ENCODE measurements at regions not wholly inside any gene's neighbourhood (a gene's known extent, or its start where the extent isn't known, plus 50 kb on each side); places are given as distances from the start of the nearest gene placed in this dataset.
A peak's percentile ranks its signal among the peaks of the same experiment; 100 is the strongest.

DNA sequence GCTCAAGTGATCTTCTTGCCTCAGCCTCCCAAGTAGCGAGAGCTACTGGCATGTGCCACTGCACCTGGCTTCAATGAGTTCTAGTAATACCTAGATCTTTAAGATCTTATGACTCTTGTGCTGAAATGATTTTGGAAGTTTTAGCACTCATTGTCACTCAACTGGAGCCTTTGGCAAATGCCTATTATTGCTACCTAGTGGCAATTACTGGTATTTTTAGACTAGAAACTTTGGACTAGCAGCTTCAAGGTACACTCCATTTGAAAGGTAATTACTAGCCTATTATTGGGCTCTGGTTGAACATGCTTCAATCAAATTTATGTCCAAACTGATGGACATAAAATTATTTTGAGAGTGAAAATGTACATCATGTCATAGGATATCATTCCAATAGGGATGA is 80.7 kb upstream of the MUCL1 start:
- Histone ChIP-seq H3K27me3 (ENCODE audit: control insufficient read depth, insufficient read depth, low read length) (no peaks in the 10 kb centered on the region), H3K36me3 (ENCODE audit: control insufficient read depth, insufficient read depth, low read length) (no peaks in the 10 kb centered on the region), H3K4me3 (ENCODE audit: low read depth, low read length) (no peak overlapping the region)
- POLR2A ChIA-PET = no interaction called here
- CTCF ChIA-PET = no interaction called here
- TF ChIP-seq, protein P1, sequence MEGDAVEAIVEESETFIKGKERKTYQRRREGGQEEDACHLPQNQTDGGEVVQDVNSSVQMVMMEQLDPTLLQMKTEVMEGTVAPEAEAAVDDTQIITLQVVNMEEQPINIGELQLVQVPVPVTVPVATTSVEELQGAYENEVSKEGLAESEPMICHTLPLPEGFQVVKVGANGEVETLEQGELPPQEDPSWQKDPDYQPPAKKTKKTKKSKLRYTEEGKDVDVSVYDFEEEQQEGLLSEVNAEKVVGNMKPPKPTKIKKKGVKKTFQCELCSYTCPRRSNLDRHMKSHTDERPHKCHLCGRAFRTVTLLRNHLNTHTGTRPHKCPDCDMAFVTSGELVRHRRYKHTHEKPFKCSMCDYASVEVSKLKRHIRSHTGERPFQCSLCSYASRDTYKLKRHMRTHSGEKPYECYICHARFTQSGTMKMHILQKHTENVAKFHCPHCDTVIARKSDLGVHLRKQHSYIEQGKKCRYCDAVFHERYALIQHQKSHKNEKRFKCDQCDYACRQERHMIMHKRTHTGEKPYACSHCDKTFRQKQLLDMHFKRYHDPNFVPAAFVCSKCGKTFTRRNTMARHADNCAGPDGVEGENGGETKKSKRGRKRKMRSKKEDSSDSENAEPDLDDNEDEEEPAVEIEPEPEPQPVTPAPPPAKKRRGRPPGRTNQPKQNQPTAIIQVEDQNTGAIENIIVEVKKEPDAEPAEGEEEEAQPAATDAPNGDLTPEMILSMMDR (IDR thresholded peaks at IDR 0.05; ENCODE audit: insufficient read depth, low read depth, low read length) = no peak
- DNase-seq (ENCODE audit: low read depth) = no peak

DNA sequence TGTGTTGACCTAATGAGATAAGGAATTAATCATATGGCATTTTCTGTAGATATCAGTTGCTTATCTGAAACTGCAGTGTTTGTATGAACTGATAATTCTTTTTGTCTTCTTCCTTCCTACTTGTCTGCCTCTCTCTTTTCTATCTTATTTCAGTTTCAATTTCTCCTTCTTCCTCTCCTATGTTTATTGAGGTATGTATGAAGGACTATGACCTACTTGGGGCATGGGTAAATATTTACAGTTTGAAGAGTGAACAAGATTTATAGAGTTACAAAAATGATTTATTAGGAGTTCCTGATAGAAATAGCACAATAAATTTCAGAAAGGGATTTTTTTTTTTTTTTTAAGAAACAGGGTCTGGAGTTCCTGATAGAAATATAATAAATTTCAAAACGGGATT is 88.7 kb upstream of the MUCL1 start:
- DNase-seq (ENCODE audit: low read depth) = no peak
- H3K4me3 ChIP-seq (ENCODE audit: low read depth, low read length) = no peak overlapping the region
- ChIA-PET POLR2A (no interaction called here), CTCF (no interaction called here)
- TF ChIP-seq, protein P1 (IDR thresholded peaks at IDR 0.05; ENCODE audit: insufficient read depth, low read depth, low read length) = no peak
- no peaks in the 10 kb centered on the region for H3K36me3 ChIP-seq (ENCODE audit: control insufficient read depth, insufficient read depth, low read length)
- H3K27me3 ChIP-seq (ENCODE audit: control insufficient read depth, insufficient read depth, low read length) = no peaks in the 10 kb centered on the region

DNA sequence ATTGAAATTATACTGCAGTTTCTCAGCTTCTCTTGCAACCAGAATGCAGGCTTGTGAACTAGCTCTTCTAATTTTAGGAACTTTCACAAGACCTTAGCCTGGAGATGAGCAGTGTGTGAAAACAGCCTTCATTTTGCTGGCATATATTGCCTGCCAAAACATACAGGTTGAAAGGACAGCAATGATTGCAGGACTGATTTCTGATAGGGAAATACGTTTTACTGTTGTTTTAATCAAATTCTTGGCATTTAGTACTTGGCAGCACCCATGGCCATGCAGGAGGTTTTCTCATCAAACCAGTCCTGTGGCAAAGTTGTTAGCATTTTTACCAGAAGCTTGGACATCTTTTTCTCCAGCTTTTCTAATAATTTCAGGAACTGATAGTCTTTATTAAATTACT is 91.9 kb upstream of the MUCL1 start:
- no peak for DNase-seq (ENCODE audit: low read depth)
- TF ChIP-seq, protein P1 (IDR thresholded peaks at IDR 0.05; ENCODE audit: insufficient read depth, low read depth, low read length) = no peak
- Histone ChIP-seq H3K36me3 (ENCODE audit: control insufficient read depth, insufficient read depth, low read length) (no peaks in the 10 kb centered on the region), H3K4me3 (ENCODE audit: low read depth, low read length) (no peak overlapping the region), H3K27me3 (ENCODE audit: control insufficient read depth, insufficient read depth, low read length) (no peaks in the 10 kb centered on the region)
- ChIA-PET POLR2A (no interaction called here), CTCF (no interaction called here)

DNA sequence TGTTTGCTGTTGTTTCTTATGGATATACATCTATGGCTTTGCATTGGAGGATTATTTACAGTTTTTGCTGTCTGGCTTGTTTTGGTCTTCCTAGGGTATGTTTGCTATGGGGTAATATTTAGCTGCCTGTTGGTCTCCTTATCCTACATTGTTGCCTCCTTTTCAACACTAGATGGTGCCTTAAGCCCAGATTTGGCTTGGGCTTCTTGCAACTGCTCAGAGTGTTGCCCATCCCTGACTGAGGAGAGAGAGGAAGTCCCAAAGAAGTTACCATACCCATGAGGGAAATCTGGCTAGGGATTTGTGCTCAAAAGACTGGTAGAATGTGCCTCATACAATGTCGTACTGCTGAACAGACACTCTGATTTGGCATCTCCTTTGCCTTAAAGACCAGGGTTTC is 94.6 kb upstream of the MUCL1 start:
- TF ChIP-seq, protein P1 (IDR thresholded peaks at IDR 0.05; ENCODE audit: insufficient read depth, low read depth, low read length) = peak; percentile 30; the same call in 1 of the 2 replicates
- Histone ChIP-seq H3K4me3 (ENCODE audit: low read depth, low read length) (no peak overlapping the region), H3K36me3 (ENCODE audit: control insufficient read depth, insufficient read depth, low read length) (no peaks in the 10 kb centered on the region), H3K27me3 (ENCODE audit: control insufficient read depth, insufficient read depth, low read length) (no peaks in the 10 kb centered on the region)
- ChIA-PET POLR2A (no interaction called here), CTCF (interaction anchor here (0.9 to 2.0 kb wide), 5 partner anchors 11 to 199 kb away, joined by 3 to 12 read pairs (median 3); no protein-coding TSS in a partner anchor)
- no peak for DNase-seq (ENCODE audit: low read depth)

DNA sequence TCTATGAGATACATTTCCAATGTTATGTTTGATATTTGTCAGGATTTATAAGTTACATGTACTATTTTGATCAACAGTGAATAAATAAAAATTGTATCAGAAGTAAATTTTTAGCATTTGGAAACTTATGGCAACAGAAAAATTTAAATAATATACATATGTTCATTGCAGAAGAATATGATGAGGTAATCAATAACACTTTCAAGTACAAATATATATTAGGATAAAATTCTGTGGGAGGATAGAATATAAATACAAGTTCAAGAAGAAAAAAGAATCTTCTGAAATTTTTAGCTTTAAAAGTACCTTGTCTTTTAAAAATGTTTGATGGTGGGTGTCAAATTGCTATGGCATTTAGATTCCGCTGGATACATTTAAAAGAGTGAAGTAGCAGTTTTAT is 102.8 kb upstream of the MUCL1 start:
- ChIA-PET CTCF (interaction anchor here (0.6 to 3.5 kb wide), 2 partner anchors 58 to 207 kb away, joined by 3 to 19 read pairs; no protein-coding TSS in a partner anchor), POLR2A (no interaction called here)
- TF ChIP-seq, protein P1 (IDR thresholded peaks at IDR 0.05; ENCODE audit: insufficient read depth, low read depth, low read length) = no peak

More for the DNA sequence above, 102.8 kb upstream of the MUCL1 start:
- Histone ChIP-seq H3K36me3 (ENCODE audit: control insufficient read depth, insufficient read depth, low read length) (no peaks in the 10 kb centered on the region), H3K4me3 (ENCODE audit: low read depth, low read length) (no peak overlapping the region), H3K27me3 (ENCODE audit: control insufficient read depth, insufficient read depth, low read length) (no peaks in the 10 kb centered on the region)
- no peak for DNase-seq (ENCODE audit: low read depth)

Measured in BJ (cell line).